OCI-LY7 (cell line): ENCODE measurements at regions not wholly inside any gene's neighbourhood (a gene's known extent, or its start where the extent isn't known, plus 50 kb on each side); places are given as distances from the start of the nearest gene placed in this dataset.

Experiments used
- BruUV-seq: library from RNA; stranded (reverse); fragments of 400-500 nt; replicated peaks from 2 replicates; lab custom pipeline; 2021; lab: Mats Ljungman, UMichigan
- CTCF ChIA-PET: fragments of 300-600 bp; sonication (Branson Sonifier 250); formaldehyde crosslinking; loops from one replicate; lab custom pipeline; 2022; ENCODE audit warnings: antibody characterized with exemption; ENCODE audit not compliant: unreplicated experiment; lab: Charles Lee
- POLR2A ChIA-PET: fragments of 300-600 bp; sonication (Branson Sonifier 250); formaldehyde crosslinking; loops from one replicate; lab custom pipeline; 2022; ENCODE audit warnings: antibody characterized with exemption; lab: Charles Lee
- DNase-seq: peaks from one replicate; pipeline ENCODE4 v3.0.0-alpha.2; 2015; ENCODE audit warnings: low spot score
- H2AFZ ChIP-seq: fragments of 200-600 bp; sonication (generic), shearing (Covaris generic); 2 replicates; pipeline ENCODE4 v1.6.1; 2014; ENCODE audit warnings: mild to moderate bottlenecking, antibody characterized with exemption, low read length, moderate library complexity
- H3K27ac ChIP-seq: fragments of 200-600 bp; sonication (generic); 2 replicates; pipeline ENCODE4 v1.5.1; 2014; ENCODE audit warnings: mixed run types, low read depth, mild to moderate bottlenecking, moderate library complexity, low read length, inconsistent platforms; ENCODE audit not compliant: poor library complexity, severe bottlenecking
- H3K36me3 ChIP-seq: fragments of 200-600 bp; sonication (generic); 2 replicates; pipeline ENCODE4 v1.6.1; 2014; ENCODE audit warnings: mild to moderate bottlenecking, antibody characterized with exemption, low read length, moderate library complexity, mixed read lengths; ENCODE audit not compliant: insufficient read depth
- H3K4me1 ChIP-seq: fragments of 200-600 bp; sonication (generic); 2 replicates; pipeline ENCODE4 v1.5.1; 2014; ENCODE audit warnings: mild to moderate bottlenecking, low read length; ENCODE audit not compliant: insufficient read depth, poor library complexity, severe bottlenecking
- H3K4me2 ChIP-seq: fragments of 200-600 bp; sonication (generic); 2 replicates; pipeline ENCODE4 v1.6.1; 2014; ENCODE audit warnings: mild to moderate bottlenecking, low read length
- H3K4me3 ChIP-seq: fragments of 200-600 bp; sonication (generic); 2 replicates; pipeline ENCODE4 v1.5.1; 2014; ENCODE audit warnings: mild to moderate bottlenecking, low read depth, low read length; ENCODE audit not compliant: poor library complexity, severe bottlenecking
- H3K79me2 ChIP-seq: fragments of 200-600 bp; sonication (generic); 2 replicates; pipeline ENCODE4 v1.6.1; 2016; ENCODE audit warnings: low read depth, mild to moderate bottlenecking, low read length, moderate library complexity, mixed read lengths; ENCODE audit not compliant: insufficient read depth
- H3K9me2 ChIP-seq: fragments of 200-600 bp; sonication (generic); 2 replicates; pipeline ENCODE4 v1.6.1; 2016; ENCODE audit warnings: mild to moderate bottlenecking, low read length, mixed read lengths; ENCODE audit not compliant: insufficient read depth
- H3K9me3 ChIP-seq: fragments of 200-600 bp; sonication (generic); 2 replicates; pipeline ENCODE4 v1.6.1; 2014; ENCODE audit warnings: mild to moderate bottlenecking, mixed run types, low read length, mixed read lengths
- H4K20me1 ChIP-seq: fragments of 200-600 bp; sonication (generic); 2 replicates; pipeline ENCODE4 v1.6.1; 2014; ENCODE audit warnings: mild to moderate bottlenecking, antibody characterized with exemption, low read length, moderate library complexity, mixed read lengths; ENCODE audit not compliant: insufficient read depth
- CTCF ChIP-seq: fragments of 200-600 bp; sonication (generic); conservative IDR thresholded peaks from 2 replicates; pipeline ENCODE4 v1.5.1; 2014; ENCODE audit warnings: mild to moderate bottlenecking, antibody characterized with exemption, low read length, moderate library complexity, mixed read lengths
- EZH2phosphoT487 ChIP-seq: fragments of 200-600 bp; sonication (generic); IDR thresholded peaks from 2 replicates; pipeline ENCODE4 v1.6.1; 2018; ENCODE audit warnings: low read depth, borderline replicate concordance, mild to moderate bottlenecking, mixed run types, antibody characterized with exemption, low read length, moderate library complexity, mixed read lengths
- intact Hi-C: fragments of 100-400 bp; cut with micrococcal nuclease; formaldehyde crosslinking; loops from one replicate; pipeline ENCODE4 v1.10.0; 2022; ENCODE audit not compliant: unreplicated experiment

GRCh38 chr4:81601358-81601694 is 129.6 kb upstream of the RASGEF1B start:
- no peak for DNase-seq
- H3K9me3 ChIP-seq, result peaks cover 16% of the 10 kb centered on the region; the same call in 1 of the 2 replicates
- intact Hi-C loops, result loop anchor here (10.0 kb wide), 1 partner anchor 243 kb away; no protein-coding TSS in a partner anchor
- no TSS peak for BruUV-seq
- H3K4me3 ChIP-seq, result no peak overlapping the region
- H3K4me2 ChIP-seq, result no peak overlapping the region
- no peaks in the 10 kb centered on the region for H3K79me2 ChIP-seq
- POLR2A ChIA-PET, result no interaction called here
- no peak overlapping the region for H3K27ac ChIP-seq
- no peak overlapping the region for H2AFZ ChIP-seq
- no peaks in the 10 kb centered on the region for H3K9me2 ChIP-seq
- CTCF ChIA-PET, result no interaction called here
- H3K36me3 ChIP-seq, result no peaks in the 10 kb centered on the region; the same call in 1 of the 2 replicates
- TF ChIP-seq EZH2phosphoT487, result no peak
- no peak for TF ChIP-seq CTCF
- peaks cover 14% of the 10 kb centered on the region for H3K4me1 ChIP-seq
- no peaks in the 10 kb centered on the region for H4K20me1 ChIP-seq

GRCh38 chr4:81600520-81601357 is 129.0 kb upstream of the RASGEF1B start:
- Histone ChIP-seq H3K4me2 (no peak overlapping the region), H3K79me2 (no peaks in the 10 kb centered on the region), H3K4me1 (peaks cover 9% of the 10 kb centered on the region), H4K20me1 (no peaks in the 10 kb centered on the region), H3K9me3 (peaks cover 16% of the 10 kb centered on the region; the same call in 1 of the 2 replicates), H3K27ac (no peak overlapping the region), H3K36me3 (no peaks in the 10 kb centered on the region; the same call in 1 of the 2 replicates), H2AFZ (no peak overlapping the region), H3K4me3 (no peak overlapping the region), H3K9me2 (no peaks in the 10 kb centered on the region)
- POLR2A ChIA-PET, result interaction anchor here (0.9 to 1.3 kb wide), 3 partner anchors 9 to 27 kb away, joined by 3 read pairs; no protein-coding TSS in a partner anchor
- DNase-seq, result no peak
- intact Hi-C loops, result loop anchor here (10.0 kb wide), 1 partner anchor 244 kb away; no protein-coding TSS in a partner anchor
- CTCF ChIA-PET, result no interaction called here
- no TSS peak for BruUV-seq
- TF ChIP-seq EZH2phosphoT487 (no peak), CTCF (no peak)
